PC-3 (cell line): ENCODE measurements at regions not wholly inside any gene's neighbourhood (a gene's known extent, or its start where the extent isn't known, plus 50 kb on each side); places are given as distances from the start of the nearest gene placed in this dataset.

Experiments used
- CTCF ChIP-seq: fragments of 300-600 bp; sonication (generic); conservative IDR thresholded peaks from 2 replicates; pipeline ENCODE4 v1.5.1; 2017; ENCODE audit warnings: antibody characterized with exemption, low read depth, mild to moderate bottlenecking, low read length
- EZH2 ChIP-seq: fragments of 300-600 bp; sonication (generic); IDR thresholded peaks from one replicate; pipeline ENCODE4 v1.6.1; 2017; ENCODE audit warnings: antibody characterized with exemption, mild to moderate bottlenecking, low read length; ENCODE audit not compliant: unreplicated experiment

- no peak for TF ChIP-seq EZH2
- TF ChIP-seq CTCF: no peak
These were observed 378.8 kb upstream of the SULF2 start for GRCh38 chr20:48164034-48164433.
